Upper lobe of right lung (tissue), 1 donor: ENCODE measurements at regions not wholly inside any gene's neighbourhood (a gene's known extent, or its start where the extent isn't known, plus 50 kb on each side); places are given as distances from the start of the nearest gene placed in this dataset.

ENCODE experiments used
- ATAC-seq: fragments of 200-7000 bp; cut with Tn5 transposase; one replicate; pipeline ENCODE4 v1.9.1; 2020; ENCODE audit warnings: mild to moderate bottlenecking, moderate library complexity
- DNase-seq: peaks from one replicate; pipeline ENCODE4 v3.0.0-alpha.2; 2020
- H3K27ac ChIP-seq: fragments of 200-600 bp; one replicate; pipeline ENCODE4 v1.8.0; 2022
- H3K27me3 ChIP-seq: fragments of 200-600 bp; one replicate; pipeline ENCODE4 v1.8.0; 2022; ENCODE audit warnings: mild to moderate bottlenecking
- H3K36me3 ChIP-seq: fragments of 200-600 bp; one replicate; pipeline ENCODE4 v1.8.0; 2022
- H3K4me1 ChIP-seq: fragments of 200-600 bp; one replicate; pipeline ENCODE4 v1.8.0; 2022
- H3K4me3 ChIP-seq: fragments of 200-600 bp; one replicate; pipeline ENCODE4 v1.8.0; 2022; ENCODE audit warnings: mild to moderate bottlenecking
- H3K9me3 ChIP-seq: fragments of 200-600 bp; one replicate; pipeline ENCODE4 v1.8.0; 2022
- CTCF ChIP-seq: fragments of 200-600 bp; IDR thresholded peaks from one replicate; pipeline ENCODE4 v1.8.0; 2022; ENCODE audit warnings: antibody characterized with exemption
- intact Hi-C: fragments of 100-400 bp; cut with DNase I; formaldehyde crosslinking; loops from one replicate; pipeline ENCODE4 v1.11.0; 2022
- donor health status: DM: no; HTN: yes; CAD: no; lungs with severe emphysema.

GRCh38 chr21:21750124-21750825 lies 752.1 kb downstream of the NCAM2 start:
- intact Hi-C loops, result no loop called here
- DNase-seq, result no peak
- no peaks in the 10 kb centered on the region for H3K27me3 ChIP-seq
- no peak for ATAC-seq
- no peaks in the 10 kb centered on the region for H3K9me3 ChIP-seq
- H3K4me1 ChIP-seq, result no peaks in the 10 kb centered on the region
- TF ChIP-seq CTCF, result no peak
- H3K4me3 ChIP-seq, result no peak overlapping the region
- no peaks in the 10 kb centered on the region for H3K36me3 ChIP-seq
- no peak overlapping the region for H3K27ac ChIP-seq

GRCh38 chr21:21751286-21751685 lies 753.1 kb downstream of the NCAM2 start:
- no peak for TF ChIP-seq CTCF
- no peaks in the 10 kb centered on the region for H3K27me3 ChIP-seq
- H3K27ac ChIP-seq, result no peak overlapping the region
- no peaks in the 10 kb centered on the region for H3K36me3 ChIP-seq
- intact Hi-C loops, result no loop called here
- no peaks in the 10 kb centered on the region for H3K9me3 ChIP-seq
- H3K4me1 ChIP-seq, result no peaks in the 10 kb centered on the region
- H3K4me3 ChIP-seq, result no peak overlapping the region
- DNase-seq (no peak), ATAC-seq (no peak)

GRCh38 chr21:21762855-21763254 lies 764.6 kb downstream of the NCAM2 start:
- DNase-seq (no peak), ATAC-seq (no peak)
- Histone ChIP-seq H3K27me3 (no peaks in the 10 kb centered on the region), H3K4me1 (no peaks in the 10 kb centered on the region), H3K9me3 (no peaks in the 10 kb centered on the region), H3K36me3 (no peaks in the 10 kb centered on the region), H3K4me3 (no peak overlapping the region), H3K27ac (no peak overlapping the region)
- no peak for TF ChIP-seq CTCF
- intact Hi-C loops, result no loop called here

- H3K9me3 ChIP-seq, result no peaks in the 10 kb centered on the region
- ATAC-seq (no peak), DNase-seq (no peak)
- no peaks in the 10 kb centered on the region for H3K4me1 ChIP-seq
- intact Hi-C loops, result no loop called here
- H3K27ac ChIP-seq, result no peak overlapping the region
- no peaks in the 10 kb centered on the region for H3K27me3 ChIP-seq
- no peak for TF ChIP-seq CTCF
- no peak overlapping the region for H3K4me3 ChIP-seq
- no peaks in the 10 kb centered on the region for H3K36me3 ChIP-seq
These were observed 766.1 kb downstream of the NCAM2 start for GRCh38 chr21:21764281-21764680.

GRCh38 chr21:21767276-21767675 lies 769.1 kb downstream of the NCAM2 start:
- Histone ChIP-seq H3K36me3 (no peaks in the 10 kb centered on the region), H3K27ac (no peak overlapping the region), H3K9me3 (no peaks in the 10 kb centered on the region), H3K27me3 (no peaks in the 10 kb centered on the region), H3K4me1 (no peaks in the 10 kb centered on the region), H3K4me3 (no peak overlapping the region)
- no peak for TF ChIP-seq CTCF
- intact Hi-C loops, result no loop called here
- no peak for ATAC-seq
- DNase-seq, result no peak

- no peak overlapping the region for H3K4me3 ChIP-seq
- H3K9me3 ChIP-seq, result no peaks in the 10 kb centered on the region
- H3K4me1 ChIP-seq, result no peaks in the 10 kb centered on the region
- no peak overlapping the region for H3K27ac ChIP-seq
- H3K36me3 ChIP-seq, result no peaks in the 10 kb centered on the region
- intact Hi-C loops, result no loop called here
- ATAC-seq, result no peak
- DNase-seq, result no peak
- TF ChIP-seq CTCF, result no peak
- no peaks in the 10 kb centered on the region for H3K27me3 ChIP-seq
These were observed 790.4 kb downstream of the NCAM2 start for GRCh38 chr21:21788591-21788990.
